GM23338 (cell line): ENCODE measurements at regions not wholly inside any gene's neighbourhood (a gene's known extent, or its start where the extent isn't known, plus 50 kb on each side); places are given as distances from the start of the nearest gene placed in this dataset.

ENCODE experiments used
- ATAC-seq: fragments of 200-7000 bp; cut with Tn5 transposase; 3 replicates; pipeline ENCODE4 v1.9.1; 2020
- DNase-seq: peaks from one replicate; pipeline ENCODE4 v3.0.0-alpha.2; 2015; ENCODE audit warnings: low spot score
- H2AFZ ChIP-seq: fragments of 200-600 bp; sonication (generic); 2 replicates; pipeline ENCODE4 v1.8.0; 2016; ENCODE audit warnings: antibody characterized with exemption, mild to moderate bottlenecking, moderate library complexity
- H3F3A ChIP-seq: fragments of 200-600 bp; sonication (generic); replicated peaks from 2 replicates; pipeline ENCODE4 v1.8.0; 2017; ENCODE audit warnings: antibody characterized with exemption, mixed run types, low read depth
- H3K27ac ChIP-seq: fragments of 200-600 bp; sonication (generic); 2 replicates; pipeline ENCODE4 v1.6.1; 2016; ENCODE audit warnings: low read depth
- H3K27me3 ChIP-seq: fragments of 200-600 bp; sonication (generic); 2 replicates; pipeline ENCODE4 v1.8.0; 2016; ENCODE audit warnings: mild to moderate bottlenecking, mixed run types, moderate library complexity; ENCODE audit not compliant: insufficient read depth
- H3K36me3 ChIP-seq: fragments of 200-600 bp; sonication (generic); 2 replicates; pipeline ENCODE4 v1.8.0; 2016; ENCODE audit warnings: mild to moderate bottlenecking; ENCODE audit not compliant: insufficient read depth
- H3K4me1 ChIP-seq: fragments of 200-600 bp; sonication (generic); 2 replicates; pipeline ENCODE4 v1.8.0; 2016; ENCODE audit warnings: mild to moderate bottlenecking, moderate library complexity; ENCODE audit not compliant: insufficient read depth
- H3K4me2 ChIP-seq: fragments of 200-600 bp; sonication (generic); 2 replicates; pipeline ENCODE4 v1.7.1; 2017; ENCODE audit warnings: mixed run types
- H3K4me3 ChIP-seq: fragments of 200-600 bp; sonication (generic); 2 replicates; pipeline ENCODE4 v1.6.1; 2016; ENCODE audit warnings: mixed run types
- H3K79me2 ChIP-seq: fragments of 200-600 bp; sonication (generic); replicated peaks from 2 replicates; pipeline ENCODE4 v1.8.0; 2017; ENCODE audit warnings: mild to moderate bottlenecking; ENCODE audit not compliant: insufficient read depth
- H3K9me2 ChIP-seq: fragments of 200-600 bp; sonication (generic); 2 replicates; pipeline ENCODE4 v1.8.0; 2017; ENCODE audit not compliant: insufficient read depth
- H4K20me1 ChIP-seq: fragments of 200-600 bp; sonication (generic); replicated peaks from 2 replicates; pipeline ENCODE4 v1.8.0; 2017; ENCODE audit warnings: mild to moderate bottlenecking; ENCODE audit not compliant: insufficient read depth
- H3K27ac Mint-ChIP-seq: 2 replicates; pipeline ENCODE4 v1.8.0; 2020; ENCODE audit warnings: inconsistent platforms, mild to moderate bottlenecking, moderate library complexity, mixed read lengths
- H3K27me3 Mint-ChIP-seq: 3 replicates; pipeline ENCODE4 v1.8.0; 2022; ENCODE audit warnings: low read depth, mild to moderate bottlenecking, moderate library complexity, mixed read lengths, inconsistent platforms; ENCODE audit not compliant: insufficient read depth, poor library complexity
- H3K36me3 Mint-ChIP-seq: 3 replicates; pipeline ENCODE4 v1.8.0; 2021; ENCODE audit warnings: low read depth, mild to moderate bottlenecking, inconsistent platforms, moderate library complexity, mixed read lengths
- H3K4me1 Mint-ChIP-seq: 3 replicates; pipeline ENCODE4 v1.8.0; 2020; ENCODE audit warnings: mild to moderate bottlenecking, inconsistent platforms, mixed read lengths
- H3K4me3 Mint-ChIP-seq: 3 replicates; pipeline ENCODE4 v1.8.0; 2021; ENCODE audit warnings: moderate library complexity, mild to moderate bottlenecking, inconsistent platforms, mixed read lengths
- H3K9me3 Mint-ChIP-seq: 3 replicates; pipeline ENCODE4 v1.8.0; 2020; ENCODE audit warnings: moderate library complexity, mild to moderate bottlenecking, inconsistent platforms, mixed read lengths
- CTCF ChIP-seq, 2 experiments: fragments of 200-600 bp in 1 of 2; sonication (generic) in 1 of 2; conservative IDR thresholded peaks; 2 replicates each; pipeline versions ENCODE4 v1.5.1 to v1.6.1; 2016 to 2017; ENCODE audit warnings: antibody characterized with exemption in 2 of 2, low read depth in 2 of 2, mild to moderate bottlenecking in 2 of 2, moderate library complexity in 1 of 2
- EZH2 ChIP-seq: fragments of 200-600 bp; sonication (generic); IDR thresholded peaks from one replicate; pipeline ENCODE4 v1.8.0; 2017; ENCODE audit warnings: antibody characterized with exemption, mild to moderate bottlenecking, low read depth; ENCODE audit not compliant: unreplicated experiment
- JUNB ChIP-seq: IDR thresholded peaks from one replicate; pipeline ENCODE4 v1.6.1; 2016; ENCODE audit warnings: antibody characterized with exemption; ENCODE audit not compliant: unreplicated experiment
- NANOG ChIP-seq: IDR thresholded peaks from 2 replicates; pipeline ENCODE4 v1.6.1; 2016; ENCODE audit warnings: antibody characterized with exemption, borderline replicate concordance
- POLR2AphosphoS5 ChIP-seq: IDR thresholded peaks from 2 replicates; pipeline ENCODE4 v1.6.1; 2016; ENCODE audit warnings: antibody characterized with exemption, low read depth
- ZNF114 ChIP-seq: fragments of 250-450 bp; sonication (Bioruptor Pico); IDR thresholded peaks from 2 replicates; pipeline ENCODE4 v1.5.0; 2020; ENCODE audit warnings: mild to moderate bottlenecking, moderate library complexity
- TF ChIP-seq, protein P1 (sequence below): fragments of 250-450 bp; sonication (Bioruptor Pico); IDR thresholded peaks from 2 replicates; pipeline ENCODE4 v1.5.0; 2020; ENCODE audit warnings: mild to moderate bottlenecking, moderate library complexity
- TF ChIP-seq, protein P2 (sequence below): IDR thresholded peaks from one replicate; pipeline ENCODE4 v1.6.1; 2018; ENCODE audit warnings: antibody characterized with exemption; ENCODE audit not compliant: unreplicated experiment

DNA sequence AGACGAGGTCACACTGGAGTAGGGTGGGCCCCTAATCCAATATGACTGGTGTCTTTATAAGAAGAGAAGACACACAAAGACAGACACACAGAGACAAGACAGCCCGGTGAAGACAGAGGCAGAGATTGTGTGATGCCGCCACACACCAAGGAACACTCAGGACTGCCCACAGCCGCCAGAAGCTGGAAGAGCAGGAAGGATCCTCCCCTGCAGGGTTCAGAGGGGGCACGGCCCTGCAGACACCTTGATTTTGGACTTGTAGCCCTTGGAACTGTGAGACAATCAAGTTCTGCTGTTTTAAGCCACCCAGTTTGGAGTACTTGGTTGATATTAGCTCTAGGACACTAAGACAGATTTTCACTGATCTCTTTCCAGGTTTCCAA, 72.1 kb upstream of the NANOS1 start:
- TF ChIP-seq, protein P1, sequence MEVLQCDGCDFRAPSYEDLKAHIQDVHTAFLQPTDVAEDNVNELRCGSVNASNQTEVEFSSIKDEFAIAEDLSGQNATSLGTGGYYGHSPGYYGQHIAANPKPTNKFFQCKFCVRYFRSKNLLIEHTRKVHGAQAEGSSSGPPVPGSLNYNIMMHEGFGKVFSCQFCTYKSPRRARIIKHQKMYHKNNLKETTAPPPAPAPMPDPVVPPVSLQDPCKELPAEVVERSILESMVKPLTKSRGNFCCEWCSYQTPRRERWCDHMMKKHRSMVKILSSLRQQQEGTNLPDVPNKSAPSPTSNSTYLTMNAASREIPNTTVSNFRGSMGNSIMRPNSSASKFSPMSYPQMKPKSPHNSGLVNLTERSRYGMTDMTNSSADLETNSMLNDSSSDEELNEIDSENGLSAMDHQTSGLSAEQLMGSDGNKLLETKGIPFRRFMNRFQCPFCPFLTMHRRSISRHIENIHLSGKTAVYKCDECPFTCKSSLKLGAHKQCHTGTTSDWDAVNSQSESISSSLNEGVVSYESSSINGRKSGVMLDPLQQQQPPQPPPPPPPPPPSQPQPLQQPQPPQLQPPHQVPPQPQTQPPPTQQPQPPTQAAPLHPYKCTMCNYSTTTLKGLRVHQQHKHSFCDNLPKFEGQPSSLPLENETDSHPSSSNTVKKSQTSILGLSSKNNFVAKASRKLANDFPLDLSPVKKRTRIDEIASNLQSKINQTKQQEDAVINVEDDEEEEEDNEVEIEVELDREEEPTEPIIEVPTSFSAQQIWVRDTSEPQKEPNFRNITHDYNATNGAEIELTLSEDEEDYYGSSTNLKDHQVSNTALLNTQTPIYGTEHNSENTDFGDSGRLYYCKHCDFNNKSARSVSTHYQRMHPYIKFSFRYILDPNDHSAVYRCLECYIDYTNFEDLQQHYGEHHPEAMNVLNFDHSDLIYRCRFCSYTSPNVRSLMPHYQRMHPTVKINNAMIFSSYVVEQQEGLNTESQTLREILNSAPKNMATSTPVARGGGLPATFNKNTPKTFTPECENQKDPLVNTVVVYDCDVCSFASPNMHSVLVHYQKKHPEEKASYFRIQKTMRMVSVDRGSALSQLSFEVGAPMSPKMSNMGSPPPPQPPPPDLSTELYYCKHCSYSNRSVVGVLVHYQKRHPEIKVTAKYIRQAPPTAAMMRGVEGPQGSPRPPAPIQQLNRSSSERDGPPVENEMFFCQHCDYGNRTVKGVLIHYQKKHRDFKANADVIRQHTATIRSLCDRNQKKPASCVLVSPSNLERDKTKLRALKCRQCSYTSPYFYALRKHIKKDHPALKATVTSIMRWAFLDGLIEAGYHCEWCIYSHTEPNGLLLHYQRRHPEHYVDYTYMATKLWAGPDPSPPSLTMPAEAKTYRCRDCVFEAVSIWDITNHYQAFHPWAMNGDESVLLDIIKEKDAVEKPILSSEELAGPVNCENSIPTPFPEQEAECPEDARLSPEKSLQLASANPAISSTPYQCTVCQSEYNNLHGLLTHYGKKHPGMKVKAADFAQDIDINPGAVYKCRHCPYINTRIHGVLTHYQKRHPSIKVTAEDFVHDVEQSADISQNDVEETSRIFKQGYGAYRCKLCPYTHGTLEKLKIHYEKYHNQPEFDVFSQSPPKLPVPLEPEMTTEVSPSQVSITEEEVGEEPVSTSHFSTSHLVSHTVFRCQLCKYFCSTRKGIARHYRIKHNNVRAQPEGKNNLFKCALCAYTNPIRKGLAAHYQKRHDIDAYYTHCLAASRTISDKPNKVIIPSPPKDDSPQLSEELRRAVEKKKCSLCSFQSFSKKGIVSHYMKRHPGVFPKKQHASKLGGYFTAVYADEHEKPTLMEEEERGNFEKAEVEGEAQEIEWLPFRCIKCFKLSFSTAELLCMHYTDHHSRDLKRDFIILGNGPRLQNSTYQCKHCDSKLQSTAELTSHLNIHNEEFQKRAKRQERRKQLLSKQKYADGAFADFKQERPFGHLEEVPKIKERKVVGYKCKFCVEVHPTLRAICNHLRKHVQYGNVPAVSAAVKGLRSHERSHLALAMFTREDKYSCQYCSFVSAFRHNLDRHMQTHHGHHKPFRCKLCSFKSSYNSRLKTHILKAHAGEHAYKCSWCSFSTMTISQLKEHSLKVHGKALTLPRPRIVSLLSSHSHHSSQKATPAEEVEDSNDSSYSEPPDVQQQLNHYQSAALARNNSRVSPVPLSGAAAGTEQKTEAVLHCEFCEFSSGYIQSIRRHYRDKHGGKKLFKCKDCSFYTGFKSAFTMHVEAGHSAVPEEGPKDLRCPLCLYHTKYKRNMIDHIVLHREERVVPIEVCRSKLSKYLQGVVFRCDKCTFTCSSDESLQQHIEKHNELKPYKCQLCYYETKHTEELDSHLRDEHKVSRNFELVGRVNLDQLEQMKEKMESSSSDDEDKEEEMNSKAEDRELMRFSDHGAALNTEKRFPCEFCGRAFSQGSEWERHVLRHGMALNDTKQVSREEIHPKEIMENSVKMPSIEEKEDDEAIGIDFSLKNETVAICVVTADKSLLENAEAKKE (CRISPR knock-in tag), result no peak
- TF ChIP-seq JUNB (no peak), NANOG (no peak), POLR2AphosphoS5 (no peak), EZH2 (no peak), CTCF (conservative IDR thresholded peaks at IDR 0.05; ENCODE audit: low read depth in 2 of 2) (no peak), ZNF114 (CRISPR knock-in tag) (no peak)
- TF ChIP-seq, protein P2, sequence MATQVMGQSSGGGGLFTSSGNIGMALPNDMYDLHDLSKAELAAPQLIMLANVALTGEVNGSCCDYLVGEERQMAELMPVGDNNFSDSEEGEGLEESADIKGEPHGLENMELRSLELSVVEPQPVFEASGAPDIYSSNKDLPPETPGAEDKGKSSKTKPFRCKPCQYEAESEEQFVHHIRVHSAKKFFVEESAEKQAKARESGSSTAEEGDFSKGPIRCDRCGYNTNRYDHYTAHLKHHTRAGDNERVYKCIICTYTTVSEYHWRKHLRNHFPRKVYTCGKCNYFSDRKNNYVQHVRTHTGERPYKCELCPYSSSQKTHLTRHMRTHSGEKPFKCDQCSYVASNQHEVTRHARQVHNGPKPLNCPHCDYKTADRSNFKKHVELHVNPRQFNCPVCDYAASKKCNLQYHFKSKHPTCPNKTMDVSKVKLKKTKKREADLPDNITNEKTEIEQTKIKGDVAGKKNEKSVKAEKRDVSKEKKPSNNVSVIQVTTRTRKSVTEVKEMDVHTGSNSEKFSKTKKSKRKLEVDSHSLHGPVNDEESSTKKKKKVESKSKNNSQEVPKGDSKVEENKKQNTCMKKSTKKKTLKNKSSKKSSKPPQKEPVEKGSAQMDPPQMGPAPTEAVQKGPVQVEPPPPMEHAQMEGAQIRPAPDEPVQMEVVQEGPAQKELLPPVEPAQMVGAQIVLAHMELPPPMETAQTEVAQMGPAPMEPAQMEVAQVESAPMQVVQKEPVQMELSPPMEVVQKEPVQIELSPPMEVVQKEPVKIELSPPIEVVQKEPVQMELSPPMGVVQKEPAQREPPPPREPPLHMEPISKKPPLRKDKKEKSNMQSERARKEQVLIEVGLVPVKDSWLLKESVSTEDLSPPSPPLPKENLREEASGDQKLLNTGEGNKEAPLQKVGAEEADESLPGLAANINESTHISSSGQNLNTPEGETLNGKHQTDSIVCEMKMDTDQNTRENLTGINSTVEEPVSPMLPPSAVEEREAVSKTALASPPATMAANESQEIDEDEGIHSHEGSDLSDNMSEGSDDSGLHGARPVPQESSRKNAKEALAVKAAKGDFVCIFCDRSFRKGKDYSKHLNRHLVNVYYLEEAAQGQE, result no peak
- H3K4me1 Mint-ChIP-seq, result peaks cover 8% of the 10 kb centered on the region
- DNase-seq, result no peak

More for the DNA sequence above, 72.1 kb upstream of the NANOS1 start:
- Histone ChIP-seq H3K27me3 (no peaks in the 10 kb centered on the region), H2AFZ (no peak overlapping the region), H3F3A (no peaks in the 10 kb centered on the region), H3K4me2 (no peak overlapping the region), H3K4me1 (no peaks in the 10 kb centered on the region), H3K9me2 (no peaks in the 10 kb centered on the region), H3K36me3 (no peaks in the 10 kb centered on the region), H3K79me2 (no peaks in the 10 kb centered on the region), H3K4me3 (no peak overlapping the region), H4K20me1 (no peaks in the 10 kb centered on the region), H3K27ac (no peak overlapping the region)
- no peaks in the 10 kb centered on the region for H3K36me3 Mint-ChIP-seq
- no peak overlapping the region for H3K4me3 Mint-ChIP-seq
- no peaks in the 10 kb centered on the region for H3K9me3 Mint-ChIP-seq
- H3K27ac Mint-ChIP-seq, result no peak overlapping the region; the same call in 1 of the 2 replicates
- ATAC-seq, result no peak
- H3K27me3 Mint-ChIP-seq, result peaks cover 3% of the 10 kb centered on the region
